ENCODE measurements at regions not wholly inside any gene's neighbourhood (a gene's known extent, or its start where the extent isn't known, plus 50 kb on each side); places are given as distances from the start of the nearest gene placed in this dataset.
"Not testable (repeated sequence)": the region's sequence is repeated elsewhere in the genome, so short reads cannot be mapped to it uniquely, and the experiment has no call there.

DNA sequence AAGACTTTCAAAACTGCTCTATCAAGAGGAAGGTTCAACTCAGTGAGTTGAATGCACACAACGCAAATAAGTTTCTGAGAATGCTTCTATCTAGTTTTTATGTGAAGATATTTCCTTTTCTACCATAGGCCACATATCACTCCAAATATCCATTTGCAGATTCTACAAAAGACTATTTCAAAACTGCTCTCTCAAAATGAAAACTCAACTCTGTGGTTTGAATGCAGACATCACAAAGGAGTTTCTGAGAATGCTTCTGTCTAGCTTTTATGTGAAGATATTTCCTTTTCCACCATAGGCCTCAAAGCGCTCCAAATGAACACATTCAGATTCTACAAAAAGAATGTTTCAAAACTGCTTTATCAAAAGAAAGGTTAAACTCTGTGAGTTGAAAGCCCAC lies 1093.1 kb upstream of the DEFB115 start:
- not testable (repeated sequence) for H3K9ac ChIP-seq (ENCODE audit: low read depth, low read length); H3K36me3 ChIP-seq (ENCODE audit: control insufficient read depth, insufficient read depth, low read length); H3K27me3 ChIP-seq (ENCODE audit: control insufficient read depth, insufficient read depth, low read length); H3K27ac ChIP-seq (ENCODE audit: low read depth, low read length); H3K4me1 ChIP-seq (ENCODE audit: control insufficient read depth, insufficient read depth, low read length); H3K4me3 ChIP-seq (ENCODE audit: low read depth, low read length)
- peaks cover 71% of the 10 kb centered on the region for H3K9me3 ChIP-seq (ENCODE audit: control insufficient read depth, insufficient read depth, low read length)

DNA sequence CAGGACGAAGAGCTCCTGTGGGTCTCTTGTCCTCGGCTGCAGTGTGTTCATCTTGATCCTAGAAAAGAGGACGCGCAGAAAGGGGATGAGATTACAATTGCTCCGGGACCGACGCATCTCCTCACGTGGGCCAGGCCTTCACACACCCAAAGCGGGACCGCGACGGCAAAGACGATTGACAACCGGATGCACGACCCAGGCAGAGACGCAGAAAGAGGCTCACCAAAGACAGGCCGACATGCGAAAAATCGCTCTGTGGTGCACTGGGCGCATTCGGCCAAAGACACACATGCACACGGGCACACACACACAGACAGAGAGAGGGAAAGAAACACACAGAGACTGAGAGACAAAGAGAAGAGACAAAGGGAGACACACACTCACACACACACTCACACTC lies 1089.9 kb upstream of the DEFB115 start:
- no peak overlapping the region for H3K4me3 ChIP-seq (ENCODE audit: low read depth, low read length)
- H3K9ac ChIP-seq (ENCODE audit: low read depth, low read length), result no peak overlapping the region
- H3K9me3 ChIP-seq (ENCODE audit: control insufficient read depth, insufficient read depth, low read length), result peaks cover 58% of the 10 kb centered on the region
- H3K36me3 ChIP-seq (ENCODE audit: control insufficient read depth, insufficient read depth, low read length), result no peaks in the 10 kb centered on the region
- no peaks in the 10 kb centered on the region for H3K27me3 ChIP-seq (ENCODE audit: control insufficient read depth, insufficient read depth, low read length)
- no peaks in the 10 kb centered on the region for H3K4me1 ChIP-seq (ENCODE audit: control insufficient read depth, insufficient read depth, low read length)
- no peak overlapping the region for H3K27ac ChIP-seq (ENCODE audit: low read depth, low read length)

DNA sequence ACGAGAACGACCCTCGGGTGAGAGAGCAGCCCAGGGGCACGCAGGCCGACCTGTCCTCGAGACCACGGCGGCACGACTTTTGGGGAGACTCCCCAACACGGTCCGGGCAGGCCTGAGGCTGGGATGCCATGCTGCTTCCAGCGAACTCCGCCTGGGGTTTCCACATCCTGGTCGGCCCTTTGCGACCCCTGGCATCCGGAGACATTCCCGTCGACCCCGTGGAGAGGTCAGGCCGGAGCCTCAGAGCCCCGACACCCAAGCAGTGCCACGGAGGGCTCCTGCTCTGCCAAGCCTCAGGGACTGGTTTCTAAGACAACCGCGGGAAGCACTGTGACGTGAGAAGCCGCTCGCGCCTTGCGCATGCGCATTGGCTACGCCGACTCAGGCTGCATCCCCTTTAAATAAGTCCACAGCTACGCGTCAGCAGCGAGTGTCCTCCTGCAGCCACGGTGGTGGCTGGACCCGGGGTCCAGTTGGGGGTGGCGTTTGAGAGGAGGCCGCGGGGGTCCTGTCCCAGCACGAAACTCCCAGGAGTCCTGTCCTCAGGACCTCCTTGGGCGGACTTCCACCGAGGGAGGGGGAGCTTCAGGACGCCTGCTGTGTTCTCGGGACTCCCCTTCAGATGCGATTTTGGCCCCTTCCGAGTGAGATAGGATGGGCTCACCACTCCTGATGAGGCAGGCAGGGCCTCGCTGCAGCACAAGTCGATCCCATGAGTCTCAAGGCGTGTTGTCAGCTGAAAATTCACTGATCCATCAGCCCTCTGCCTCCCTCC lies 1089.3 kb upstream of the DEFB115 start:
- H3K36me3 ChIP-seq (ENCODE audit: control insufficient read depth, insufficient read depth, low read length), result no peaks in the 10 kb centered on the region
- H3K27me3 ChIP-seq (ENCODE audit: control insufficient read depth, insufficient read depth, low read length), result no peaks in the 10 kb centered on the region
- H3K9me3 ChIP-seq (ENCODE audit: control insufficient read depth, insufficient read depth, low read length), result peaks cover 60% of the 10 kb centered on the region
- H3K4me3 ChIP-seq (ENCODE audit: low read depth, low read length), result no peak overlapping the region
- H3K27ac ChIP-seq (ENCODE audit: low read depth, low read length), result no peak overlapping the region
- no peaks in the 10 kb centered on the region for H3K4me1 ChIP-seq (ENCODE audit: control insufficient read depth, insufficient read depth, low read length)
- no peak overlapping the region for H3K9ac ChIP-seq (ENCODE audit: low read depth, low read length)

DNA sequence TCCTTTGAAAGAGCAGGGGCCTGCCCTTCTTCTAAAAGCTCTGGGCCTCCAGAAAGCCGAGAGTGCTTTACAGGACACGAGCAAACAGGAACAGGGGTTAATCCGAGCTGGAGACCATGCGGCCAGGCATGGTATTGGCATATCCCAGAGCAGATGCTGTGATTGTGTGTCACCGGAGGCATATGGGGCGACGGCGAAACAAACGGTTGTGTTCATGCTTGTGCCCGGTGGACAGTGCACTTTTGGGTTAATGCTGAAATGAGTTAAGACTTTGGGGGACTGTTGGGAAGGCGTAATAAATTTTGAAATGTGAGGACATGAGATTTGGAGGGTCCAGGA lies 1088.7 kb upstream of the DEFB115 start:
- Histone ChIP-seq H3K9ac (ENCODE audit: low read depth, low read length) (no peak overlapping the region), H3K27me3 (ENCODE audit: control insufficient read depth, insufficient read depth, low read length) (no peaks in the 10 kb centered on the region), H3K9me3 (ENCODE audit: control insufficient read depth, insufficient read depth, low read length) (peaks cover 60% of the 10 kb centered on the region), H3K36me3 (ENCODE audit: control insufficient read depth, insufficient read depth, low read length) (no peaks in the 10 kb centered on the region), H3K4me1 (ENCODE audit: control insufficient read depth, insufficient read depth, low read length) (no peaks in the 10 kb centered on the region), H3K4me3 (ENCODE audit: low read depth, low read length) (no peak overlapping the region), H3K27ac (ENCODE audit: low read depth, low read length) (no peak overlapping the region)

DNA sequence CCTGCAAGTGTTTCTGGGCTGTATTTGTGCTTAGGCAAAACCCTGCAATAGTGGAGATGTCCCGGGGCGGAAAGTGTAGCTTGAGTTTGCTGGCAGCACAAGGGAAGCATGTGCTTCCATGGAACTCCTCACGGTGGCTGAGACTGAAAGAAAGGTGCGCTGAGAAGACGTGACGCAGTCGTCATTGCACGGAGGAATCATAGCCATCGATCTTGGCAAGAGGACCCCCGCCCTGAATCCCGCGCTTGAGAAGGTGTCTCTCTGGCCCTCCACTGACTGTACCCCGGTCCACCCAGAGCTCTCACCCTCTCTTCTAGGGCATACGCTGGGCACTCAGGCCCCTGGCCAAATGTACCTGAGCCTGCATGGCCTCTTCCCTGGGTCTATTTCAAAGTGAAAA lies 1081.8 kb upstream of the DEFB115 start:
- Histone ChIP-seq H3K36me3 (ENCODE audit: control insufficient read depth, insufficient read depth, low read length) (no peaks in the 10 kb centered on the region), H3K4me1 (ENCODE audit: control insufficient read depth, insufficient read depth, low read length) (no peaks in the 10 kb centered on the region), H3K4me3 (ENCODE audit: low read depth, low read length) (no peak overlapping the region), H3K27ac (ENCODE audit: low read depth, low read length) (no peak overlapping the region), H3K9ac (ENCODE audit: low read depth, low read length) (no peak overlapping the region), H3K9me3 (ENCODE audit: control insufficient read depth, insufficient read depth, low read length) (peaks cover 34% of the 10 kb centered on the region), H3K27me3 (ENCODE audit: control insufficient read depth, insufficient read depth, low read length) (no peaks in the 10 kb centered on the region)

DNA sequence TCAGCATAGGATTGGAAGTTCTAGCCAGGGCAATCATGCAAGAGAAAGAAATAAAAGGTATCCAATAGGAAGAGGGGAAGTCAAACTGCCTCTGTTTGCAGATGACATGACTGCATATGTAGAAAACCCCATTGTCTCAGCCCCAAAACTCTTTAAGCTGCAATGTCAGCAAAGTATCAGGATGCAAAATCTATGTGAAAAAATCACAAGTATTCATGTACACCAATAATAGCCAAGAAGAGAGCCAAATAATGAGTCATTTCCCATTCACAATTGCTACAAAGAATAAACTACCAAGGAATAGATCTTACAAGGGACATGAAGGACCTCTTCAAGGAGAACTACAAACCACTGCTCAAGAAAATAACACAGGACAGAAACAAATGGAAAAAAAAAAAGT lies 1074.3 kb upstream of the DEFB115 start:
- H3K4me3 ChIP-seq (ENCODE audit: low read depth, low read length), result not testable (repeated sequence)

DNA sequence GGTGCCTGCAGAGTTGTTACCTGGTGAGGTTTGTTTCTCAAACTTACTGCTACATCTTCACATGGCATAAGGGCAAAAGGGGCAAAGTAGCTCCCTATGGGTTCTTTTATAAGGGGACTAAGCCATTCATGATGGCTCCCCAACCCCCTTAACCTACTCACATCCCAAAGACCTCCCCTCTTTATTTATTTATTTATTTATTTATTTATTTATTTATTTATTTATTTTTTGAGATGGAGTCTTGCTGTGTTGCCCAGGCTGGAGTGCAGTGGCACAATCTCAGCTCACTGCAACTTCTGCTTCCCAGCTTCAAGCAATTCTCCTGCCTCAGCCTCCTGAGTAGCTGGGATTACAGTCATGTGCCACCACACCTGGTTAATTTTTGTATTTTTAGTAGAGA lies 1065.7 kb upstream of the DEFB115 start:
- not testable (repeated sequence) for H3K4me1 ChIP-seq (ENCODE audit: control insufficient read depth, insufficient read depth, low read length); H3K27ac ChIP-seq (ENCODE audit: low read depth, low read length); H3K4me3 ChIP-seq (ENCODE audit: low read depth, low read length); H3K9ac ChIP-seq (ENCODE audit: low read depth, low read length); H3K36me3 ChIP-seq (ENCODE audit: control insufficient read depth, insufficient read depth, low read length); H3K27me3 ChIP-seq (ENCODE audit: control insufficient read depth, insufficient read depth, low read length)
- H3K9me3 ChIP-seq (ENCODE audit: control insufficient read depth, insufficient read depth, low read length), result peaks cover 36% of the 10 kb centered on the region

More for the DNA sequence above, 1074.3 kb upstream of the DEFB115 start:
- peaks cover 41% of the 10 kb centered on the region for H3K9me3 ChIP-seq (ENCODE audit: control insufficient read depth, insufficient read depth, low read length)
- not testable (repeated sequence) for H3K36me3 ChIP-seq (ENCODE audit: control insufficient read depth, insufficient read depth, low read length); H3K9ac ChIP-seq (ENCODE audit: low read depth, low read length); H3K27me3 ChIP-seq (ENCODE audit: control insufficient read depth, insufficient read depth, low read length); H3K4me1 ChIP-seq (ENCODE audit: control insufficient read depth, insufficient read depth, low read length); H3K27ac ChIP-seq (ENCODE audit: low read depth, low read length)

DNA sequence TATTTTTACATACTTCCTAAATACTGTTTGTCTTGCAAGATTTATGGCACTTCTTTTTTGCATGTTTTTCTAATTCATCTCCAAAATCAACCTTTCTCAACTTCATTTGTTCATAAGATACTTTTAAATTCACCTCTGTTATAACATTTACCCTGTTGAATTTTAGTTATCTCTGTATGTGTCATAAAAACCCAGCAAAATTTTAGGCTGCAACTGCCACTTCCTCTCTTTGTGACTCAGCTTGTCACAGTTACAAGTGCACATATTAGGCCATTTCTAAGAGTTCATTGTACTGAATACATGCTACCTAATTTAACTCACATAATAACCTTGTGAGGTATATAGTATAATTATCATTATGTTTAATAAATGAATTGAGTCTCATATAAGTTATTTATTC lies 1023.0 kb upstream of the DEFB115 start:
- not testable (repeated sequence) for H3K4me3 ChIP-seq (ENCODE audit: low read depth, low read length); H3K36me3 ChIP-seq (ENCODE audit: control insufficient read depth, insufficient read depth, low read length); H3K27me3 ChIP-seq (ENCODE audit: control insufficient read depth, insufficient read depth, low read length); H3K9me3 ChIP-seq (ENCODE audit: control insufficient read depth, insufficient read depth, low read length); H3K4me1 ChIP-seq (ENCODE audit: control insufficient read depth, insufficient read depth, low read length); H3K27ac ChIP-seq (ENCODE audit: low read depth, low read length); H3K9ac ChIP-seq (ENCODE audit: low read depth, low read length)

DNA sequence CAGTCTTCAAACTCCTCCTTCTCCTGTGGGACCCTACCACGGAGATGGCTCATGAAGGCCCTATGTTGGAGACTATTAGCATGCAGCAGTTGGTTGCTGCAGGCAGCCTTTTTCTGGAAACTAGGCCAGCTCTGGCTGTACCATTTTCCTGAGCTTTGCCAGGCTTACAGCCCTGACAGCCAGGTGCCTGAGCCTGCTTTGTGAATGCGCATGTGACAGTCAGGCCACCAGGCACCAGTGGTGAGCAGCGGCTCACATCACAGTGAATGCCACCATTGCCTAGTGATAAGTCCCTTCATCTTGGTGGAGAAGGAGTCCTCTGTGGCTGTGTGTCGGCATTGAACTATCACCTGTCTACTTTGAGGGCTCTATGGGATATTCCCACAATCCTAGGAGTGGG lies 982.4 kb upstream of the DEFB115 start:
- not testable (repeated sequence) for H3K4me1 ChIP-seq (ENCODE audit: control insufficient read depth, insufficient read depth, low read length); H3K4me3 ChIP-seq (ENCODE audit: low read depth, low read length); H3K9ac ChIP-seq (ENCODE audit: low read depth, low read length); H3K36me3 ChIP-seq (ENCODE audit: control insufficient read depth, insufficient read depth, low read length); H3K27me3 ChIP-seq (ENCODE audit: control insufficient read depth, insufficient read depth, low read length); H3K27ac ChIP-seq (ENCODE audit: low read depth, low read length)
- H3K9me3 ChIP-seq (ENCODE audit: control insufficient read depth, insufficient read depth, low read length), result peaks cover 31% of the 10 kb centered on the region

DNA sequence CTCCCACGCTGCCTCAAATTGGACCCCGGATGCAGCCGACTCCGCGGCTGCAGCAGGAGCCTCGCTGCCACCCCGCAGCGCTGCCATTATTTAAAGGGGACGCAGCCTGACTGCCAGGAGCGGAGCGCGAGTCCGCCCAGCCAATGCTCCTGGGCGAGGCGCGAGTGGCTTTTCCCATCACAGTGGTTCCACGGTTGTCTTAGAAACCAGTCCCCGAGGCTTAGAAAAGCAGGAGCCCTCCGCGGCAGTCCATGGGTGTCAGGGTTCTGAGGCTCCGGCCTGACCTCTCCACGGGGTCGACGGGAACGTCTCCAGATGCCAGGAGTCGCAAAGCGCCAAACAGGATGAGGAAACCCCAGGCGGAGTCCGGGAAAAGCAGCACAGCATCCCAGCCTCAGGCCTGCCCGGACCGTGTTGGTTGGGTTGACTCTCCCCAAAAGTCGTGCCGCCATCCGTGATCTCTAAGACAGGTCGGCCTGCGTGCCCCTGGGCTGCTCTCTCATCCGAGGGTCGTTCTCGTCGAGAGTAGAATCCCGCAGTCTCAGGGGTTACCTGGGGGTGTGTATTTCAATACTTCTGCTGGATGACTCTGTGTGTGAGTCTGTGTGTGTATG lies 975.8 kb upstream of the DEFB115 start:
- H3K4me1 ChIP-seq (ENCODE audit: control insufficient read depth, insufficient read depth, low read length), result no peaks in the 10 kb centered on the region
- H3K36me3 ChIP-seq (ENCODE audit: control insufficient read depth, insufficient read depth, low read length), result no peaks in the 10 kb centered on the region
- no peak overlapping the region for H3K27ac ChIP-seq (ENCODE audit: low read depth, low read length)
- peaks cover 28% of the 10 kb centered on the region for H3K9me3 ChIP-seq (ENCODE audit: control insufficient read depth, insufficient read depth, low read length)
- H3K9ac ChIP-seq (ENCODE audit: low read depth, low read length), result no peak overlapping the region
- H3K4me3 ChIP-seq (ENCODE audit: low read depth, low read length), result no peak overlapping the region
- peaks cover 3% of the 10 kb centered on the region; the same call in 1 of the 2 replicates for H3K27me3 ChIP-seq (ENCODE audit: control insufficient read depth, insufficient read depth, low read length)

DNA sequence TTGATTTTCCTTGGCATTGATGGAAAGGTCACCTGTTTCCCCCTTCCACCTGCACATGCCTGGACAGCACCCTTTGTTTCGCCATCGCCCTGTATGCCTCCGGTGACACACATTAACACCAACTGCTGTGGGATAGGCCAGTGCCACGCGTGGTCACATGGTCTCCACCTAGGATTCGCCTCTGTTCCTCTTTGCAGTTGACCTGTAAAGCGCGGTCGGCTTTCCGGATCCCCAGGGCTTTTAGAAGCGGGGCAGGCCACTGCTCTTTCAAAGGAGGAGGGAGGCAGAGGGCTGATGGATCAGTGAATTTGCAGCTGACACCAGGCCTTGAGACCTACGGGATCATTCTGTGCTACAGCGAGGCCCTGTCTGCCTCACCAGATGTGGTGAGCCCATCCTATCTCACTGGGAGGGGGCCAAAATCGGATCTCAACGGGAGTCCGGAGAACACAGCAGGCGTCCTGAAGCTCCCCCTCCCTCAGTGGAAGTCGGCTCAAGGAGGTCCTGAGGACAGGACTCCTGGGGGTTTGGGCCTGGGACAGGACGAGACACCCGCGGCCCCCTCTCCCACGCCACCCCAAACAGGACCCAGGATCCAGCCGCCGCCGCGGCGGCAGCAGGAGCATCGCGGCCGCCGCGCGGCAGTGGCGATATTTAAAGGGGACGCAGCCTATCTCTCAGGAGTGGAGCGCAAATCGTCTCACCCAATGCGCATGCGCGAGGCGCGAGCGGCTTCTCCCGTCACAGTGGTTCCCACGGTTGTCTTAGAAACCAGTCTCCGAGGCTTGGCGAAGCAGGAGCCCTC lies 973.8 kb upstream of the DEFB115 start:
- H3K27ac ChIP-seq (ENCODE audit: low read depth, low read length); H3K36me3 ChIP-seq (ENCODE audit: control insufficient read depth, insufficient read depth, low read length); H3K4me1 ChIP-seq (ENCODE audit: control insufficient read depth, insufficient read depth, low read length); H3K27me3 ChIP-seq (ENCODE audit: control insufficient read depth, insufficient read depth, low read length); H3K9ac ChIP-seq (ENCODE audit: low read depth, low read length): not testable (repeated sequence)
- Histone ChIP-seq H3K9me3 (ENCODE audit: control insufficient read depth, insufficient read depth, low read length) (peaks cover 15% of the 10 kb centered on the region), H3K4me3 (ENCODE audit: low read depth, low read length) (peak overlapping the region; percentile 24)
